ENCODE measurements at regions not wholly inside any gene's neighbourhood (a gene's known extent, or its start where the extent isn't known, plus 50 kb on each side); places are given as distances from the start of the nearest gene placed in this dataset.

DNA sequence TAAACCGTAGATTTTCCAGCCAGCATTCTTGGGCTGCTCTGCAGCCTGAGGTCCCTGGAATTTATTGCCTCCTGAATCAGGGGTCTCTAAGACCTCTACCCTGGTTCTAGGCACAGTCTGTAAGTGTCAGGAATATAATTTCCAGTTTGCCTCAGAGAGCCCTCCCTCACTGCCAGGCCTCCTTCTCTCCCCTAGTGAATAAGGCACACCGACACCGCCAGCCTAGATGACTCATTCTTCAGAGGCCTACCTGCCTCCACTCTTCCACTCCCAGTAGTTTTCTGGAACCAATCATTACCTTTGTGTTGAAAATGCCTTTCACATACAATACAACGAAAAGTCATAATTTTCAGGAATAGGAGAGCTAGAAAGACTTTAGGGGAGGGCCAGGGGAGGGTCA, 50.3 kb upstream of the ARHGEF9 start:
- TF ChIP-seq, protein P1, sequence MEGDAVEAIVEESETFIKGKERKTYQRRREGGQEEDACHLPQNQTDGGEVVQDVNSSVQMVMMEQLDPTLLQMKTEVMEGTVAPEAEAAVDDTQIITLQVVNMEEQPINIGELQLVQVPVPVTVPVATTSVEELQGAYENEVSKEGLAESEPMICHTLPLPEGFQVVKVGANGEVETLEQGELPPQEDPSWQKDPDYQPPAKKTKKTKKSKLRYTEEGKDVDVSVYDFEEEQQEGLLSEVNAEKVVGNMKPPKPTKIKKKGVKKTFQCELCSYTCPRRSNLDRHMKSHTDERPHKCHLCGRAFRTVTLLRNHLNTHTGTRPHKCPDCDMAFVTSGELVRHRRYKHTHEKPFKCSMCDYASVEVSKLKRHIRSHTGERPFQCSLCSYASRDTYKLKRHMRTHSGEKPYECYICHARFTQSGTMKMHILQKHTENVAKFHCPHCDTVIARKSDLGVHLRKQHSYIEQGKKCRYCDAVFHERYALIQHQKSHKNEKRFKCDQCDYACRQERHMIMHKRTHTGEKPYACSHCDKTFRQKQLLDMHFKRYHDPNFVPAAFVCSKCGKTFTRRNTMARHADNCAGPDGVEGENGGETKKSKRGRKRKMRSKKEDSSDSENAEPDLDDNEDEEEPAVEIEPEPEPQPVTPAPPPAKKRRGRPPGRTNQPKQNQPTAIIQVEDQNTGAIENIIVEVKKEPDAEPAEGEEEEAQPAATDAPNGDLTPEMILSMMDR (conservative IDR thresholded peaks at IDR 0.05; ENCODE audit: low read depth in 2 of 2), result no peak
- no peak for TF ChIP-seq NANOG (IDR thresholded peaks at IDR 0.05; ENCODE audit: borderline replicate concordance)
- no peak for TF ChIP-seq POLR2AphosphoS5 (IDR thresholded peaks at IDR 0.05; ENCODE audit: low read depth)
- no peak for TF ChIP-seq EZH2 (IDR thresholded peaks at IDR 0.05; ENCODE audit: low read depth, unreplicated experiment)
- no peak for TF ChIP-seq EZH2phosphoT487 (IDR thresholded peaks at IDR 0.05; ENCODE audit: unreplicated experiment)
- no peak for TF ChIP-seq REST (IDR thresholded peaks at IDR 0.05; ENCODE audit: unreplicated experiment)
- TF ChIP-seq CREB1 (CRISPR knock-in tag; IDR thresholded peaks at IDR 0.05; ENCODE audit: low read depth), result no peak
- no peak for TF ChIP-seq JUNB (IDR thresholded peaks at IDR 0.05; ENCODE audit: unreplicated experiment)
- TF ChIP-seq STAT1 (IDR thresholded peaks at IDR 0.05; ENCODE audit: unreplicated experiment), result no peak
- TF ChIP-seq ETS1 (IDR thresholded peaks at IDR 0.05), result no peak
